CD14-positive monocyte (primary cell): ENCODE measurements at regions not wholly inside any gene's neighbourhood (a gene's known extent, or its start where the extent isn't known, plus 50 kb on each side); places are given as distances from the start of the nearest gene placed in this dataset.

Source experiments
- DNase-seq, 3 donors: peaks; one replicate each; pipeline ENCODE4 v3.0.0-alpha.2; 2011 to 2022
- H2AFZ ChIP-seq: 2 replicates; pipeline ENCODE4 v1.6.0; 2012; ENCODE audit warnings: mild to moderate bottlenecking, low read depth, low read length, inconsistent platforms; ENCODE audit not compliant: insufficient read depth, poor library complexity, severe bottlenecking
- H3K27ac ChIP-seq, 2 donors: 1 replicate in 1 of 2; 2 replicates in 1 of 2; pipeline ENCODE4 v1.5.1; 2012 to 2013; ENCODE audit warnings: low read length in 2 of 2, control low read depth in 1 of 2, inconsistent platforms in 1 of 2, low read depth in 1 of 2, mild to moderate bottlenecking in 1 of 2
- H3K27me3 ChIP-seq, 2 donors: one replicate each; pipeline versions ENCODE4 v1.6.0 to v1.6.1; 2011 to 2013; ENCODE audit warnings: low read length in 2 of 2; ENCODE audit not compliant: control insufficient read depth in 2 of 2, insufficient read depth in 2 of 2
- H3K36me3 ChIP-seq, 2 donors: replicated peaks in 1 of 2; 1 replicate in 1 of 2; 2 replicates in 1 of 2; pipeline versions ENCODE4 v1.5.1 to v1.6.1; 2012 to 2013; ENCODE audit warnings: low read length in 2 of 2, control low read depth in 1 of 2, inconsistent platforms in 1 of 2, mild to moderate bottlenecking in 1 of 2; ENCODE audit not compliant: insufficient read depth in 2 of 2, control insufficient read depth in 1 of 2
- H3K4me1 ChIP-seq, 2 donors: 1 replicate in 1 of 2; 2 replicates in 1 of 2; pipeline versions ENCODE4 v1.5.1 to v1.6.1; 2012 to 2013; ENCODE audit warnings: low read length in 2 of 2, control low read depth in 1 of 2, inconsistent platforms in 1 of 2, mild to moderate bottlenecking in 1 of 2, moderate library complexity in 1 of 2; ENCODE audit not compliant: insufficient read depth in 2 of 2, control insufficient read depth in 1 of 2
- H3K4me2 ChIP-seq: replicated peaks from 2 replicates; pipeline ENCODE3; 2012; ENCODE audit warnings: low read length, moderate library complexity, mild to moderate bottlenecking; ENCODE audit not compliant: poor library complexity, severe bottlenecking; ENCODE audit errors: extremely low read depth
- H3K4me3 ChIP-seq, 3 experiments: fragments of 200-600 bp in 1 of 3; sonication (generic) in 1 of 3; replicated peaks in 1 of 3; 1 replicate in 2 of 3; 2 replicates in 1 of 3; pipeline ENCODE4 v1.5.1; 2011 to 2013; ENCODE audit warnings: low read length in 3 of 3, mild to moderate bottlenecking in 3 of 3, control low read depth in 2 of 3, low read depth in 2 of 3, inconsistent platforms in 1 of 3, moderate library complexity in 1 of 3
- H3K79me2 ChIP-seq: 2 replicates; pipeline ENCODE4 v1.6.0; 2012; ENCODE audit warnings: mild to moderate bottlenecking, control low read depth, inconsistent platforms, low read length, moderate library complexity; ENCODE audit not compliant: insufficient read depth
- H3K9ac ChIP-seq: 2 replicates; pipeline ENCODE4 v1.6.0; 2017; ENCODE audit warnings: low read length, mild to moderate bottlenecking; ENCODE audit not compliant: insufficient read depth, poor library complexity, severe bottlenecking
- H3K9me3 ChIP-seq, 2 donors: replicated peaks in 1 of 2; 1 replicate in 1 of 2; 2 replicates in 1 of 2; pipeline versions ENCODE4 v1.5.1 to v1.6.1; 2012 to 2013; ENCODE audit warnings: low read length in 2 of 2, control low read depth in 1 of 2; ENCODE audit not compliant: control insufficient read depth in 1 of 2, insufficient read depth in 1 of 2
- H4K20me1 ChIP-seq: 2 replicates; pipeline ENCODE4 v1.6.0; 2012; ENCODE audit warnings: mild to moderate bottlenecking, low read length, control low read depth, moderate library complexity; ENCODE audit not compliant: insufficient read depth
- H3K27ac Mint-ChIP-seq, 7 donors: one replicate each; pipeline ENCODE4 v1.8.0; 2020; ENCODE audit warnings: mild to moderate bottlenecking in 7 of 7, mixed read lengths in 7 of 7, moderate library complexity in 6 of 7, inconsistent platforms in 2 of 7
- H3K27me3 Mint-ChIP-seq, 3 donors: one replicate each; pipeline ENCODE4 v1.8.0; 2021 to 2022; ENCODE audit warnings: low read depth in 3 of 3, mild to moderate bottlenecking in 3 of 3, mixed read lengths in 3 of 3, moderate library complexity in 3 of 3, inconsistent platforms in 1 of 3
- H3K36me3 Mint-ChIP-seq, 2 donors: one replicate each; pipeline ENCODE4 v1.8.0; 2020; ENCODE audit warnings: mixed read lengths in 2 of 2, inconsistent platforms in 1 of 2, mild to moderate bottlenecking in 1 of 2
- H3K4me1 Mint-ChIP-seq: one replicate; pipeline ENCODE4 v1.8.0; 2020; ENCODE audit warnings: mild to moderate bottlenecking, mixed read lengths
- H3K4me3 Mint-ChIP-seq, 2 donors: one replicate each; pipeline ENCODE4 v1.8.0; 2020; ENCODE audit warnings: mild to moderate bottlenecking in 2 of 2, mixed read lengths in 2 of 2, moderate library complexity in 1 of 2
- H3K9me3 Mint-ChIP-seq, 7 donors: one replicate each; pipeline ENCODE4 v1.8.0; 2020 to 2022; ENCODE audit warnings: mixed read lengths in 7 of 7, mild to moderate bottlenecking in 6 of 7, moderate library complexity in 6 of 7, inconsistent platforms in 2 of 7
- CTCF ChIP-seq: fragments of 200-600 bp; IDR thresholded peaks from one replicate; pipeline ENCODE4 v1.8.0; 2022; ENCODE audit warnings: antibody characterized with exemption, mild to moderate bottlenecking
- WGBS: methylation state at CpG from one replicate; pipeline ENCODE4 v1.1.5; 2013; ENCODE audit warnings: missing lambda C conversion rate; ENCODE audit not compliant: insufficient coverage; 5-methylcytosine and 5-hydroxymethylcytosine counted together
- intact Hi-C, 2 donors: fragments of 100-400 bp; cut with micrococcal nuclease; formaldehyde crosslinking; loops; one replicate each; pipeline versions ENCODE4 v1.15.0 to v1.15.1; 2023

DNA sequence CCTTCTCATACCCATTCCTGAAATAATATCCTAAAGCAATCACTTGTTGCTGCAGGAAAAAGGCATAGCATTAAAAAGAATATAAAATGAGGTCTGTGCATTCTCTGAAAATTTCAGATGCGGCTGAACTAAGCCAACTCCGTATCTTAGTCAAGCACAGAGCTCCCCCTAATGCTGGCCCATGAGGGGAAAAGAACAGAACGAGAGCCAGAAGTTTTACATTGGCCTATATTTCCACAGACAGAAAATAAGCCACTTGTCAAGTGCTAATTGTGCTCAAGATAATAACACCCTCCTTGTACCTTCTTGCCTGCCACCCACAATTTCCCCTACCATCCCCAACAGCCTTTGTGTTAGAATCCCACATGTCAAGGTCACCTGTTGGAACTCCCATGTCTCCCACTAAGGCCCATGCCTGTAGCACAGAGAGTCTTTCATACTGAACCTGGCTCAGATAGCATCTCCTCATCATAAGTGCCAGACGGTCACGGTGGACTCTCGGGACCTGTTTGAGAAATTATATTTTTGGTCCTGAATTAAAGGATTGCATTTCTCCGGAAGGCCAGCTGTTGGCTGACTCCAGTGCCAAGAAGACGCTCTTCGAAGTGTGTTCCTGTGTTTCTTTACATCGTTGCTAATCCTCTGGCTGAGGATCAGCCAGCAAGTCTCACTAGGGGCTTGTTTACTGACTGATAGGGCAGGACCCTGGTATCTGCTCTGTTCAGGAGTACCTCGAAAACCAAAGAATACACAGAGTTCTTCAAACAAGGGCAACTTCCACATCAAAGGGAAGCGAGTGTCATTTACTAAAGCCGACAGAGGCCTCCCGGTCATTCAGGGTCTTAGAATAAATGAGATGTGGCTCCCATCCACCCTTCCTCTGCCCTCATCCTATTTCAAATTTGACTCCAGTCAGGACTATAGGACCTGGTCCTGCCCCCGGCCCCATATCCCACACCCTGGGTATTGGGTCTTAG, 183.4 kb upstream of the FBXL4 start:
- Histone ChIP-seq H3K79me2 (no peaks in the 10 kb centered on the region), H2AFZ (no peak overlapping the region), H3K4me1 (no peaks in the 10 kb centered on the region), H3K4me2 (no peak overlapping the region), H4K20me1 (no peaks in the 10 kb centered on the region), H3K9me3 (no peaks in the 10 kb centered on the region), H3K4me3 (no peak overlapping the region), H3K9ac (no peak overlapping the region), H3K27ac (no peak overlapping the region), H3K27me3 (peaks cover 0 to 3% of the 10 kb centered on the region in 2 donors), H3K36me3 (no peaks in the 10 kb centered on the region)
- Mint-ChIP-seq H3K4me3 (no peak overlapping the region), H3K9me3 (peaks cover 0 to 4% (median 0%) of the 10 kb centered on the region in 7 donors), H3K36me3 (no peaks in the 10 kb centered on the region), H3K27ac (no peak overlapping the region), H3K4me1 (no peaks in the 10 kb centered on the region), H3K27me3 (peaks cover 0 to 7% (median 6%) of the 10 kb centered on the region in 3 donors)
- intact Hi-C loops: no loop called here
- 68% methylated on average over 10 of the region's 15 CpGs for WGBS
- no peak for TF ChIP-seq CTCF
- no peak for DNase-seq

- no peak for DNase-seq
- WGBS: no CpG with 5 or more reads among the region's 2 CpGs
Measured at GRCh38 chr6:99129835-99130234, 182.1 kb upstream of the FBXL4 start.

More at GRCh38 chr6:99129835-99130234, 182.1 kb upstream of the FBXL4 start:
- no peak for TF ChIP-seq CTCF
- H3K4me2 ChIP-seq: no peak overlapping the region
- no peak overlapping the region for H2AFZ ChIP-seq
- no peak overlapping the region for H3K27ac ChIP-seq
- Mint-ChIP-seq H3K27me3 (peaks cover 0 to 8% (median 8%) of the 10 kb centered on the region in 3 donors), H3K9me3 (peaks cover 0 to 4% (median 0%) of the 10 kb centered on the region in 7 donors), H3K36me3 (no peaks in the 10 kb centered on the region), H3K27ac (no peak overlapping the region), H3K4me3 (no peak overlapping the region), H3K4me1 (no peaks in the 10 kb centered on the region)
- H4K20me1 ChIP-seq: no peaks in the 10 kb centered on the region
- peaks cover 0 to 3% of the 10 kb centered on the region in 2 donors for H3K27me3 ChIP-seq
- no peak overlapping the region for H3K9ac ChIP-seq
- no peaks in the 10 kb centered on the region for H3K79me2 ChIP-seq
- no peak overlapping the region for H3K4me3 ChIP-seq
- no peaks in the 10 kb centered on the region for H3K9me3 ChIP-seq
- no peaks in the 10 kb centered on the region for H3K4me1 ChIP-seq
- no peaks in the 10 kb centered on the region for H3K36me3 ChIP-seq
- intact Hi-C loops: no loop called here
